ENCODE measurements at regions not wholly inside any gene's neighbourhood (a gene's known extent, or its start where the extent isn't known, plus 50 kb on each side); places are given as distances from the start of the nearest gene placed in this dataset.

- DNase-seq, result no peak
Measured at GRCh38 chr13:88103824-88104223, 432.7 kb downstream of the SLITRK5 start.

GRCh38 chr13:88104576-88104975, 433.4 kb downstream of the SLITRK5 start:
- no peak for DNase-seq

- no peak for DNase-seq
Measured at GRCh38 chr13:88107570-88107969, 436.4 kb downstream of the SLITRK5 start.

GRCh38 chr13:88112526-88112925, 441.4 kb downstream of the SLITRK5 start:
- DNase-seq, result no peak

GRCh38 chr13:88115976-88116375, 444.8 kb downstream of the SLITRK5 start:
- no peak for DNase-seq

- no peak for DNase-seq
Measured at GRCh38 chr13:88118952-88119351, 447.8 kb downstream of the SLITRK5 start.

GRCh38 chr13:88124142-88124541, 453.0 kb downstream of the SLITRK5 start:
- DNase-seq, result no peak

GRCh38 chr13:88125055-88125454, 453.9 kb downstream of the SLITRK5 start:
- no peak for DNase-seq

- no peak for DNase-seq
Measured at GRCh38 chr13:88136098-88136790, 465.1 kb downstream of the SLITRK5 start.

GRCh38 chr13:88142653-88143052, 471.5 kb downstream of the SLITRK5 start:
- no peak for DNase-seq

GRCh38 chr13:88144580-88144979, 473.4 kb downstream of the SLITRK5 start:
- DNase-seq, result no peak

- DNase-seq, result no peak
Measured at GRCh38 chr13:88153353-88153752, 482.2 kb downstream of the SLITRK5 start.

GRCh38 chr13:88154001-88154400, 482.8 kb downstream of the SLITRK5 start:
- DNase-seq, result no peak

GRCh38 chr13:88162076-88162702, 491.0 kb downstream of the SLITRK5 start:
- DNase-seq, result no peak

GRCh38 chr13:88176231-88176630, 505.1 kb downstream of the SLITRK5 start:
- no peak for DNase-seq

- no peak for DNase-seq
Measured at GRCh38 chr13:88183440-88183839, 512.3 kb downstream of the SLITRK5 start.

GRCh38 chr13:88188986-88189385, 517.8 kb downstream of the SLITRK5 start:
- DNase-seq, result no peak

GRCh38 chr13:88189728-88190127, 518.6 kb downstream of the SLITRK5 start:
- DNase-seq, result no peak

- DNase-seq, result no peak
Measured at GRCh38 chr13:88196106-88196505, 524.9 kb downstream of the SLITRK5 start.

GRCh38 chr13:88217372-88217771, 546.2 kb downstream of the SLITRK5 start:
- DNase-seq, result no peak

GRCh38 chr13:88217883-88218282, 546.7 kb downstream of the SLITRK5 start:
- no peak for DNase-seq

- no peak for DNase-seq
Measured at GRCh38 chr13:88223958-88224357, 552.8 kb downstream of the SLITRK5 start.

- no peak for DNase-seq
Measured at GRCh38 chr13:88235441-88235840, 564.3 kb downstream of the SLITRK5 start.

GRCh38 chr13:88246239-88246638, 575.1 kb downstream of the SLITRK5 start:
- no peak for DNase-seq

- DNase-seq, result no peak
Measured at GRCh38 chr13:88248393-88248792, 577.2 kb downstream of the SLITRK5 start.

All from activated CD4-positive, alpha-beta T cell treated with anti-CD3 and anti-CD28 coated beads, Interleukin-2, amount 50 U/mL, for 16 hours (primary cell).